T-cell (primary cell): ENCODE measurements at regions not wholly inside any gene's neighbourhood (a gene's known extent, or its start where the extent isn't known, plus 50 kb on each side); places are given as distances from the start of the nearest gene placed in this dataset.
"Not testable (repeated sequence)": the region's sequence is repeated elsewhere in the genome, so short reads cannot be mapped to it uniquely, and the experiment has no call there.

Source experiments
- ATAC-seq, 4 experiments: fragments of 200-7000 bp in 3 of 4; fragments of 150-1000 bp in 1 of 4; cut with Tn5 transposase; replicated peaks in 1 of 4; 1 replicate in 3 of 4; 2 replicates in 1 of 4; pipeline ENCODE4 v1.10.0; 2021; ENCODE audit warnings: moderate library complexity in 3 of 4, mild to moderate bottlenecking in 2 of 4, moderate number of reproducible peaks in 1 of 4
- CTCF ChIA-PET, 2 donors: fragments of 300-600 bp; sonication (Branson Sonifier 250); formaldehyde crosslinking; loops; one replicate each; lab custom pipeline; 2022; ENCODE audit warnings: antibody characterized with exemption in 2 of 2; lab: Charles Lee
- POLR2A ChIA-PET, 2 donors: fragments of 300-600 bp; sonication (Branson Sonifier 250); formaldehyde crosslinking; loops; one replicate each; lab custom pipeline; 2022; ENCODE audit warnings: antibody characterized with exemption in 2 of 2; lab: Charles Lee
- DNase-seq, 35 experiments: peaks; one replicate each; pipeline versions ENCODE4 v3.0.0 to v3.0.0-alpha.2; 2013 to 2023
- H3K27ac ChIP-seq: one replicate; pipeline ENCODE4 v1.5.1; 2013; ENCODE audit warnings: low read length
- H3K27me3 ChIP-seq, 2 experiments: replicated peaks in 1 of 2; 1 replicate in 1 of 2; 2 replicates in 1 of 2; pipeline versions ENCODE4 v1.6.1 to v1.7.0; 2013; ENCODE audit warnings: low read length in 1 of 2, mixed read lengths in 1 of 2; ENCODE audit not compliant: control insufficient read depth in 2 of 2, insufficient read depth in 2 of 2; ENCODE audit errors: extremely low read depth in 1 of 2
- H3K36me3 ChIP-seq, 2 donors: 1 replicate in 1 of 2; 2 replicates in 1 of 2; pipeline versions ENCODE4 v1.6.1 to v1.7.0; 2013; ENCODE audit warnings: low read length in 1 of 2; ENCODE audit not compliant: control insufficient read depth in 2 of 2, insufficient read depth in 1 of 2; ENCODE audit errors: extremely low read depth in 1 of 2
- H3K4me1 ChIP-seq, 2 experiments: 1 replicate in 1 of 2; 2 replicates in 1 of 2; pipeline versions ENCODE4 v1.6.1 to v1.7.0; 2013; ENCODE audit warnings: low read length in 2 of 2, mixed read lengths in 1 of 2; ENCODE audit not compliant: insufficient read depth in 2 of 2, control insufficient read depth in 1 of 2; ENCODE audit errors: extremely low read depth in 1 of 2
- H3K4me3 ChIP-seq, 2 donors: 1 replicate in 1 of 2; 2 replicates in 1 of 2; pipeline versions ENCODE4 v1.5.1 to v1.7.0; 2013; ENCODE audit warnings: mild to moderate bottlenecking in 2 of 2, low read length in 1 of 2, moderate library complexity in 1 of 2; ENCODE audit not compliant: control insufficient read depth in 1 of 2; ENCODE audit errors: extremely low read depth in 1 of 2
- H3K9me3 ChIP-seq: 2 replicates; pipeline ENCODE4 v1.7.0; 2013
- H3K27ac Mint-ChIP-seq, 2 donors: one replicate each; pipeline ENCODE4 v1.8.0; 2020 to 2021; ENCODE audit warnings: mild to moderate bottlenecking in 2 of 2, mixed read lengths in 2 of 2
- H3K27me3 Mint-ChIP-seq, 2 donors: one replicate each; pipeline ENCODE4 v1.8.0; 2021 to 2022; ENCODE audit warnings: mixed read lengths in 2 of 2
- H3K36me3 Mint-ChIP-seq: one replicate; pipeline ENCODE4 v1.8.0; 2021; ENCODE audit warnings: mixed read lengths
- H3K4me1 Mint-ChIP-seq, 3 donors: one replicate each; pipeline ENCODE4 v1.8.0; 2020 to 2022; ENCODE audit warnings: mixed read lengths in 3 of 3, mild to moderate bottlenecking in 1 of 3
- H3K4me3 Mint-ChIP-seq, 3 donors: one replicate each; pipeline ENCODE4 v1.8.0; 2020 to 2022; ENCODE audit warnings: mild to moderate bottlenecking in 3 of 3, mixed read lengths in 3 of 3, moderate library complexity in 3 of 3
- H3K9me3 Mint-ChIP-seq, 3 donors: one replicate each; pipeline ENCODE4 v1.8.0; 2020 to 2022; ENCODE audit warnings: mixed read lengths in 3 of 3
- WGBS: methylation state at CpG from one replicate; pipeline ENCODE4 v1.1.5; 2013; ENCODE audit warnings: missing lambda C conversion rate; ENCODE audit not compliant: insufficient coverage; 5-methylcytosine and 5-hydroxymethylcytosine counted together

GRCh38 chrX:123803984-123804365, 55.9 kb upstream of the XIAP start:
- H3K4me1 Mint-ChIP-seq, H3K27me3 ChIP-seq, DNase-seq, H3K4me1 ChIP-seq, H3K36me3 Mint-ChIP-seq, H3K36me3 ChIP-seq, H3K27me3 Mint-ChIP-seq, POLR2A ChIA-PET, H3K4me3 Mint-ChIP-seq, H3K27ac ChIP-seq, H3K9me3 Mint-ChIP-seq, H3K4me3 ChIP-seq, H3K9me3 ChIP-seq: not testable (repeated sequence)
- H3K27ac Mint-ChIP-seq = peak overlapping the region; percentile 5 to 86
- no CpG with 5 or more reads among the region's 4 CpGs for WGBS
- CTCF ChIA-PET = interaction anchor here in 1 of 2 donors (1.6 kb wide), 1 partner anchor 29 kb away, joined by 4 read pairs; no protein-coding TSS in a partner anchor
- ATAC-seq = peak in 1 of 4 experiments; percentile 12

GRCh38 chrX:123807835-123808416, 51.9 kb upstream of the XIAP start:
- Histone ChIP-seq H3K9me3 (no peaks in the 10 kb centered on the region), H3K27me3 (no peaks in the 10 kb centered on the region), H3K4me3 (no peak overlapping the region), H3K4me1 (peaks cover 3 to 7% of the 10 kb centered on the region in 2 experiments), H3K27ac (no peak overlapping the region), H3K36me3 (no peaks in the 10 kb centered on the region)
- Mint-ChIP-seq H3K36me3 (no peaks in the 10 kb centered on the region), H3K4me3 (no peak overlapping the region), H3K27me3 (no peaks in the 10 kb centered on the region), H3K9me3 (no peaks in the 10 kb centered on the region), H3K27ac (no peak overlapping the region), H3K4me1 (peaks cover 7 to 8% (median 7%) of the 10 kb centered on the region in 3 donors)
- ATAC-seq (no peak), DNase-seq (no peak)
- ChIA-PET POLR2A (no interaction called here), CTCF (no interaction called here)
- no CpG with 5 or more reads among the region's 3 CpGs for WGBS

GRCh38 chrX:123809854-123810375, 49.9 kb upstream of the XIAP start:
- Mint-ChIP-seq H3K27ac (no peak overlapping the region), H3K4me3 (no peak overlapping the region), H3K36me3 (no peaks in the 10 kb centered on the region), H3K27me3 (no peaks in the 10 kb centered on the region), H3K9me3 (no peaks in the 10 kb centered on the region), H3K4me1 (no peaks in the 10 kb centered on the region)
- H3K27me3 ChIP-seq = no peaks in the 10 kb centered on the region
- no peak for DNase-seq
- WGBS = no CpG with 5 or more reads among the region's 5 CpGs
- H3K4me1 ChIP-seq = no peaks in the 10 kb centered on the region
- no peak overlapping the region for H3K4me3 ChIP-seq
- H3K36me3 ChIP-seq = no peaks in the 10 kb centered on the region
- CTCF ChIA-PET = no interaction called here
- no peak overlapping the region for H3K27ac ChIP-seq
- no peaks in the 10 kb centered on the region for H3K9me3 ChIP-seq
- no peak for ATAC-seq
- POLR2A ChIA-PET = no interaction called here
